CD1c-positive myeloid dendritic cell (primary cell): ENCODE measurements at regions not wholly inside any gene's neighbourhood (a gene's known extent, or its start where the extent isn't known, plus 50 kb on each side); places are given as distances from the start of the nearest gene placed in this dataset.
A peak's percentile ranks its signal among the peaks of the same experiment; 100 is the strongest.

Experiments
- DNase-seq: peaks from one replicate; pipeline ENCODE4 v3.0.0-alpha.2; 2016; ENCODE audit errors: extremely low spot score

GRCh38 chr7:17176371-17177032 is 122.0 kb upstream of the AHR start:
- no peak for DNase-seq

GRCh38 chr7:17178545-17178944 is 119.9 kb upstream of the AHR start:
- no peak for DNase-seq

GRCh38 chr7:17181482-17181881 is 117.0 kb upstream of the AHR start:
- no peak for DNase-seq

- DNase-seq = peak; percentile 16
These were observed 114.7 kb upstream of the AHR start for GRCh38 chr7:17183630-17184328.

- no peak for DNase-seq
These were observed 113.4 kb upstream of the AHR start for GRCh38 chr7:17184805-17185689.

- DNase-seq = peak; percentile 86
These were observed 112.8 kb upstream of the AHR start for GRCh38 chr7:17185690-17186070.

GRCh38 chr7:17186745-17187530 is 111.5 kb upstream of the AHR start:
- peak; percentile 28 for DNase-seq

GRCh38 chr7:17194656-17195055 is 103.8 kb upstream of the AHR start:
- peak; percentile 51 for DNase-seq

- no peak for DNase-seq
These were observed 102.9 kb upstream of the AHR start for GRCh38 chr7:17195576-17195975.

- no peak for DNase-seq
These were observed 92.5 kb upstream of the AHR start for GRCh38 chr7:17205910-17206309.

GRCh38 chr7:17206349-17206905 is 92.0 kb upstream of the AHR start:
- DNase-seq = no peak

- DNase-seq = no peak
These were observed 91.2 kb upstream of the AHR start for GRCh38 chr7:17207220-17207619.

GRCh38 chr7:17209101-17209500 is 89.4 kb upstream of the AHR start:
- DNase-seq = no peak

GRCh38 chr7:17211307-17211836 is 87.1 kb upstream of the AHR start:
- no peak for DNase-seq

- DNase-seq = no peak
These were observed 86.3 kb upstream of the AHR start for GRCh38 chr7:17212188-17212587.

- peak; percentile 48 for DNase-seq
These were observed 70.5 kb upstream of the AHR start for GRCh38 chr7:17227766-17228490.

GRCh38 chr7:17229228-17229627 is 69.2 kb upstream of the AHR start:
- no peak for DNase-seq

GRCh38 chr7:17230099-17230807 is 68.2 kb upstream of the AHR start:
- DNase-seq = no peak

GRCh38 chr7:17233603-17234002 is 64.8 kb upstream of the AHR start:
- DNase-seq = peak; percentile 21

- DNase-seq = no peak
These were observed 64.4 kb upstream of the AHR start for GRCh38 chr7:17234030-17234397.
